Panc1 (cell line): ENCODE measurements at regions not wholly inside any gene's neighbourhood (a gene's known extent, or its start where the extent isn't known, plus 50 kb on each side); places are given as distances from the start of the nearest gene placed in this dataset.

Experiments
- ATAC-seq: fragments of 200-7000 bp; cut with Tn5 transposase; 2 replicates; pipeline ENCODE4 v1.9.1; 2020; ENCODE audit warnings: mild to moderate bottlenecking, moderate library complexity
- BruUV-seq: library from RNA; stranded (reverse); fragments of 400-500 nt; replicated peaks from 2 replicates; lab custom pipeline; 2021; lab: Mats Ljungman, UMichigan
- CTCF ChIA-PET: fragments of 300-600 bp; sonication (Branson Sonifier 250); formaldehyde crosslinking; loops from one replicate; lab custom pipeline; 2022; ENCODE audit warnings: antibody characterized with exemption; lab: Charles Lee
- POLR2A ChIA-PET: fragments of 300-600 bp; sonication (Branson Sonifier 250); formaldehyde crosslinking; loops from one replicate; lab custom pipeline; 2022; ENCODE audit warnings: antibody characterized with exemption; lab: Charles Lee
- DNase-seq: peaks from one replicate; pipeline ENCODE4 v3.0.0-alpha.2; 2010; ENCODE audit warnings: low read depth, low spot score
- H3K27ac ChIP-seq: 2 replicates; pipeline ENCODE4 v1.5.1; 2011; ENCODE audit warnings: mild to moderate bottlenecking, low read length, inconsistent platforms
- H3K27me3 ChIP-seq: fragments of 200-500 bp; sonication (Bioruptor generic); 2 replicates; pipeline ENCODE4 v1.6.0; 2014; ENCODE audit warnings: low read length, inconsistent platforms; ENCODE audit not compliant: control insufficient read depth, insufficient read depth
- H3K36me3 ChIP-seq: fragments of 200-500 bp; sonication (Bioruptor generic); 2 replicates; pipeline ENCODE4 v1.5.1; 2014; ENCODE audit warnings: inconsistent platforms, mild to moderate bottlenecking, low read length, moderate library complexity; ENCODE audit not compliant: control insufficient read depth, insufficient read depth
- H3K4me1 ChIP-seq: 2 replicates; pipeline ENCODE4 v1.5.1; 2011; ENCODE audit warnings: inconsistent platforms, mild to moderate bottlenecking, low read length, moderate library complexity; ENCODE audit not compliant: control insufficient read depth, insufficient read depth
- H3K4me3 ChIP-seq, 2 experiments: 2 replicates each; pipeline ENCODE4 v1.5.1; 2011 to 2012; ENCODE audit warnings: low read depth in 2 of 2, low read length in 2 of 2, mild to moderate bottlenecking in 2 of 2, inconsistent platforms in 1 of 2, moderate library complexity in 1 of 2
- H3K9me3 ChIP-seq: fragments of 200-500 bp; sonication (Bioruptor generic); 2 replicates; pipeline ENCODE4 v1.5.1; 2014; ENCODE audit warnings: low read depth, mild to moderate bottlenecking, inconsistent platforms, low read length, moderate library complexity; ENCODE audit not compliant: control insufficient read depth, insufficient read depth
- CTCF ChIP-seq: fragments of 450-650 bp; IDR thresholded peaks from 2 replicates; pipeline ENCODE4 v1.5.1; 2017; ENCODE audit warnings: mild to moderate bottlenecking
- POLR2AphosphoS5 ChIP-seq: IDR thresholded peaks from 2 replicates; pipeline ENCODE4 v1.6.1; 2012; ENCODE audit warnings: mild to moderate bottlenecking, low read depth, low read length, moderate library complexity
- SIN3A ChIP-seq: IDR thresholded peaks from 2 replicates; pipeline ENCODE4 v1.6.1; 2012; ENCODE audit warnings: low read depth, mild to moderate bottlenecking, low read length, moderate library complexity, borderline replicate concordance; ENCODE audit not compliant: insufficient read depth
- TCF7L2 ChIP-seq: IDR thresholded peaks from 2 replicates; pipeline ENCODE4 v1.6.1; 2011; ENCODE audit warnings: mild to moderate bottlenecking, low read depth, low read length, inconsistent platforms
- in situ Hi-C: cut with HindIII; loops from 2 replicates; pipeline ENCODE4 v1.10.0; 2016; ENCODE audit warnings: low sequenced_read_pairs, low pct_unique_long_range_greater_than_20kb
- intact Hi-C: fragments of 100-400 bp; cut with micrococcal nuclease; formaldehyde crosslinking; loops from one replicate; pipeline ENCODE4 v1.10.0; 2022; ENCODE audit not compliant: unreplicated experiment
- TF ChIP-seq, protein P1 (sequence below), 2 experiments: IDR thresholded peaks; 2 replicates each; pipeline ENCODE4 v1.6.1; 2011 to 2012; ENCODE audit warnings: low read depth in 2 of 2, control low read depth in 1 of 2, low read length in 1 of 2, mild to moderate bottlenecking in 1 of 2, moderate library complexity in 1 of 2; ENCODE audit not compliant: insufficient read depth in 1 of 2

- ChIA-PET POLR2A (no interaction called here), CTCF (no interaction called here)
- Histone ChIP-seq H3K27ac (no peak overlapping the region), H3K27me3 (no peaks in the 10 kb centered on the region), H3K9me3 (no peaks in the 10 kb centered on the region), H3K36me3 (no peaks in the 10 kb centered on the region), H3K4me1 (no peaks in the 10 kb centered on the region), H3K4me3 (no peak overlapping the region)
- intact Hi-C loops (no loop called here), in situ Hi-C loops (no loop called here)
- no TSS peak for BruUV-seq
- no peak for ATAC-seq
- TF ChIP-seq, protein P1, sequence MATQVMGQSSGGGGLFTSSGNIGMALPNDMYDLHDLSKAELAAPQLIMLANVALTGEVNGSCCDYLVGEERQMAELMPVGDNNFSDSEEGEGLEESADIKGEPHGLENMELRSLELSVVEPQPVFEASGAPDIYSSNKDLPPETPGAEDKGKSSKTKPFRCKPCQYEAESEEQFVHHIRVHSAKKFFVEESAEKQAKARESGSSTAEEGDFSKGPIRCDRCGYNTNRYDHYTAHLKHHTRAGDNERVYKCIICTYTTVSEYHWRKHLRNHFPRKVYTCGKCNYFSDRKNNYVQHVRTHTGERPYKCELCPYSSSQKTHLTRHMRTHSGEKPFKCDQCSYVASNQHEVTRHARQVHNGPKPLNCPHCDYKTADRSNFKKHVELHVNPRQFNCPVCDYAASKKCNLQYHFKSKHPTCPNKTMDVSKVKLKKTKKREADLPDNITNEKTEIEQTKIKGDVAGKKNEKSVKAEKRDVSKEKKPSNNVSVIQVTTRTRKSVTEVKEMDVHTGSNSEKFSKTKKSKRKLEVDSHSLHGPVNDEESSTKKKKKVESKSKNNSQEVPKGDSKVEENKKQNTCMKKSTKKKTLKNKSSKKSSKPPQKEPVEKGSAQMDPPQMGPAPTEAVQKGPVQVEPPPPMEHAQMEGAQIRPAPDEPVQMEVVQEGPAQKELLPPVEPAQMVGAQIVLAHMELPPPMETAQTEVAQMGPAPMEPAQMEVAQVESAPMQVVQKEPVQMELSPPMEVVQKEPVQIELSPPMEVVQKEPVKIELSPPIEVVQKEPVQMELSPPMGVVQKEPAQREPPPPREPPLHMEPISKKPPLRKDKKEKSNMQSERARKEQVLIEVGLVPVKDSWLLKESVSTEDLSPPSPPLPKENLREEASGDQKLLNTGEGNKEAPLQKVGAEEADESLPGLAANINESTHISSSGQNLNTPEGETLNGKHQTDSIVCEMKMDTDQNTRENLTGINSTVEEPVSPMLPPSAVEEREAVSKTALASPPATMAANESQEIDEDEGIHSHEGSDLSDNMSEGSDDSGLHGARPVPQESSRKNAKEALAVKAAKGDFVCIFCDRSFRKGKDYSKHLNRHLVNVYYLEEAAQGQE (IDR thresholded peaks at IDR 0.05; ENCODE audit: insufficient read depth in 1 of 2, low read depth in 2 of 2, low read length in 1 of 2): no peak
- TF ChIP-seq SIN3A: no peak
- no peak for TF ChIP-seq TCF7L2
- TF ChIP-seq CTCF: no peak
- no peak for TF ChIP-seq POLR2AphosphoS5
- no peak for DNase-seq
Measured at GRCh38 chr13:64438084-64438483, 2792.1 kb downstream of the PCDH9 start.

DNA sequence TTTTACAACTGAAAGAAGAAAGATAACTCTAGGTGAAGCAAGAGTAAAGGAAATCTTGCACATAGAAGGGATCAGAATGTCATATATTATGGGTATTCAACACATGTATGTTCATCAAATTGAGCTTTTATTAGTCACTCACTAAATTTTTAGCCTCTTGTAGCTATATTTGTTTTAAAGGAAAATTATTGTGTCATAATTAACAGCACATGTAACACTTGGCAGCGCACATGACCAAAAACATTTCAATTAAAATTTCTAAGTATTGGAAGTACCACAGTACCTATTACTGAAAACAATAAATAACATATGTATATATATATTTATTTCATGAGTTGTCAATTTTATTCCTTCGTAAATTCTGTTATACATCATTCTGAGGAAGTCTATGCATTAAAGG is 2800.4 kb downstream of the PCDH9 start:
- no peak for DNase-seq
- CTCF ChIA-PET: interaction anchor here (0.5 kb wide), 1 partner anchor 762 kb away, joined by 3 read pairs; no protein-coding TSS in a partner anchor
- BruUV-seq: no TSS peak
- no peak overlapping the region for H3K4me3 ChIP-seq
- in situ Hi-C loops (no loop called here), intact Hi-C loops (no loop called here)
- TF ChIP-seq CTCF (no peak), SIN3A (no peak), TCF7L2 (no peak), POLR2AphosphoS5 (no peak)
- TF ChIP-seq, protein P1 (IDR thresholded peaks at IDR 0.05; ENCODE audit: insufficient read depth in 1 of 2, low read depth in 2 of 2, low read length in 1 of 2): no peak
- ATAC-seq: no peak
- H3K9me3 ChIP-seq: no peaks in the 10 kb centered on the region
- POLR2A ChIA-PET: no interaction called here
- H3K27me3 ChIP-seq: no peaks in the 10 kb centered on the region
- H3K36me3 ChIP-seq: no peaks in the 10 kb centered on the region
- no peaks in the 10 kb centered on the region for H3K4me1 ChIP-seq
- no peak overlapping the region for H3K27ac ChIP-seq
